ENCODE measurements at regions not wholly inside any gene's neighbourhood (a gene's known extent, or its start where the extent isn't known, plus 50 kb on each side); places are given as distances from the start of the nearest gene placed in this dataset.

- no CpG with 5 or more reads among the region's 4 CpGs for WGBS (ENCODE audit: extremely low coverage, insufficient read length, low lambda C conversion rate)
Measured at GRCh38 chr10:4343873-4344272, 482.1 kb upstream of the AKR1E2 start.

More at GRCh38 chr10:4343873-4344272, 482.1 kb upstream of the AKR1E2 start:
- Histone ChIP-seq H3K79me1 (ENCODE audit: insufficient read depth, low read depth, low read length, poor library complexity, severe bottlenecking) (no peaks in the 10 kb centered on the region), H2AK5ac (ENCODE audit: insufficient read length, low read length) (no peak overlapping the region), H4K5ac (ENCODE audit: insufficient read length, low read depth, low read length) (no peak overlapping the region), H3K23me2 (ENCODE audit: insufficient read length, low read depth, low read length, poor library complexity, severe bottlenecking) (no peaks in the 10 kb centered on the region), H3K4me1 (ENCODE audit: insufficient read depth, low read length) (no peaks in the 10 kb centered on the region; the same call in 1 of the 2 replicates), H2AFZ (ENCODE audit: low read length) (no peak overlapping the region), H2BK120ac (ENCODE audit: low read depth, low read length, poor library complexity, severe bottlenecking) (no peak overlapping the region), H3K27me3 (ENCODE audit: insufficient read depth, low read length) (no peaks in the 10 kb centered on the region), H4K20me1 (ENCODE audit: control insufficient read depth, insufficient read depth, insufficient read length) (no peaks in the 10 kb centered on the region), H3K9ac (ENCODE audit: extremely low read depth, insufficient read length, low read length) (no peak overlapping the region), H2BK15ac (ENCODE audit: low read depth, low read length) (no peak overlapping the region), H2BK12ac (ENCODE audit: insufficient read length, low read depth, low read length) (no peak overlapping the region), H3K14ac (ENCODE audit: insufficient read depth, low read length) (no peak overlapping the region), H4K8ac (replicated peaks; ENCODE audit: insufficient read length, low read depth, low read length) (no peak overlapping the region), H3K56ac (ENCODE audit: insufficient read length, low read depth, low read length) (no peak overlapping the region), H3T11ph (ENCODE audit: low read length) (no peak overlapping the region), H3K4me2 (ENCODE audit: insufficient read depth, insufficient read length, low read length) (no peak overlapping the region), H2BK20ac (ENCODE audit: low read depth, low read length, poor library complexity, severe bottlenecking) (no peak overlapping the region), H3K4ac (ENCODE audit: low read depth, low read length) (no peak overlapping the region), H3K27ac (ENCODE audit: insufficient read length, low read depth, low read length) (no peak overlapping the region), H3K79me2 (ENCODE audit: insufficient read depth, low read length) (no peaks in the 10 kb centered on the region), H3K18ac (ENCODE audit: insufficient read length, low read depth, low read length) (no peak overlapping the region), H3K9me3 (ENCODE audit: control insufficient read depth, low read depth, low read length) (no peaks in the 10 kb centered on the region), H4K91ac (ENCODE audit: insufficient read length, low read depth, low read length) (no peak overlapping the region), H3K23ac (ENCODE audit: insufficient read length, low read depth, low read length) (no peak overlapping the region), H2BK5ac (ENCODE audit: insufficient read length, low read length) (no peak overlapping the region)
- Mint-ChIP-seq H3K4me1 (peaks cover 3 to 9% of the 10 kb centered on the region in 2 experiments), H3K9me3 (no peaks in the 10 kb centered on the region), H3K4me3 (no peak overlapping the region), H3K27me3 (ENCODE audit: low read depth) (no peaks in the 10 kb centered on the region; the same call in 1 of the 2 replicates), H3K36me3 (ENCODE audit: insufficient read depth in 1 of 3, low read depth in 3 of 3) (no peaks in the 10 kb centered on the region; a peak in 1 of 7 replicates), H3K27ac (no peak overlapping the region)
- no peak for DNase-seq
- TF ChIP-seq CTCF (conservative IDR thresholded peaks at IDR 0.05): no peak
